GM18870 (cell line): ENCODE measurements at regions not wholly inside any gene's neighbourhood (a gene's known extent, or its start where the extent isn't known, plus 50 kb on each side); places are given as distances from the start of the nearest gene placed in this dataset.

ENCODE experiments used
- ATAC-seq: cut with Tn5 transposase; IDR thresholded peaks from one replicate; pipeline ENCODE4 v1.9.1; 2021; ENCODE audit warnings: moderate library complexity; ENCODE audit not compliant: unreplicated experiment

DNA sequence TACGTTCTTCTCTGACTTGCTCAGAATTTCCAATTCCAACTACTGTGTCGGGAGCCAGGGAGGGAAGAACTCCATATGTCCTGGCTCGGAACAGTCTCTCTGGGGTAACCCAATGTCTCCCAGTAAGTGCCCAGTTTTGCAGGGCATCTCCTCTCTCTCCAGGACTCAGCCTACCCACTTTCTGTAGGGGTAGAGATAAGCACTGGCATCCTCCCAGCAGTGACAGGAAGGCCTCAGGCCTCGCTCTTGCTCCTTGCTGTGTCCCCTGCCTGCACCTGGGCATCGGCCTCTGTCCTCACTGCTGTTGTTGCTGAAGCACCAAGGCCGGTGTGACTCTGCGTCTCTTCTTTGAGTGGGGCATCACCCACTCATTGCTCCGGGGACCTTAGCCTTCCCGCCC is 388.9 kb upstream of the JARID2 start:
- ATAC-seq: no peak

DNA sequence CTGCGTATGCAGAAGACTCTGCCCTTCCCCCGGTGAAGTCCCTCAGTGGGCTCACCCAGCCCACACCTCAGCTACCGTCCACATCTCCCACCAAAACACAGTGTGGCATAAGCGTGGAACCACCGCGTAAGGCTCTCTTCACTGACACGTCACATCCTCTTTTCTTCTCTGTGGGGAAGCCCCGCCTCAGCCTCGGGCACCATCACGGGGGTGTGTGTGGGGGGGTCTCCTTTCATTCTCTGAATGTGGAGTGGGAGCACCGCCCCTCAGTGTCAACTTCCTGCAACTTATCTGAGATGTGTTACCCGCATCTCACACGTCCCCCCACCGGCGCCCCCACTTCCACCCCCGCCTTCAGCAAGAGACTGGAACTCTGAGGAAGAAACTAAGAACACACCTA is 388.4 kb upstream of the JARID2 start:
- ATAC-seq: no peak

DNA sequence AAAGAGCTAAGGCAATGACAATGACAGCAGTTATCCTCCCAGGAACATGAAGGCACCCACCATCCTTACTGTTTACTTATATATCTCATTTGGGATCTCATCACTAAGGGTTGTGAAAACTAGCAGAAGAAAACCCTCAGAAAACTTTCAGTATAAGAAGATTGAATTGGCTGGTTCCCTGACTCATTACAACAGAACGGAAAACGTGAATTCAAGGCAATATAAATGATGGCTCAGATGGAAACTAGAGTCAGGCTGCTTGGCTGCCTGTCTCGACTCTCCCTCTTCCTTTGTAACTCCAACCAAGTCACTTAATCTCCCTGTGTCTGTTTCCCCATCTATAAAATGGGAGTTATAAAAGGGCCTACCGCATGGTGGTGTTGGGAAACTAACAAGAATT is 387.1 kb upstream of the JARID2 start:
- ATAC-seq: no peak

DNA sequence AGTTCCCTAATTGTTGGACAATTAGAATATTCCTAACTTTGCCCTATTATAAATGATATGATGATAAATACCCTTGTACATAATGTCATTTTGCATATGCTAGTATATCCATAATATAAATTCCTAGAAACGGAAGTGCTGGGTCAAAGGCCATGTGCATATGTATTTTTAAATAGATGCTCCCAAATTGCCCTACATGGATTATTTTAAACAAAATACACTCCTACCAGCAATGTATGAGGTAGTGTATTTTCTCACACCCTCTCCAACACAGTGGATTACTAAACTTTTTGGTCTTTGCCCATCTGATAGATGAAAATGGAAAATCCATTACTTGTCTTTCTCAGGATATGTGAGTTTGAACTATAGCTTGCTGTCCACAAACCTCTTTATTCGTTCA is 385.1 kb upstream of the JARID2 start:
- no peak for ATAC-seq

DNA sequence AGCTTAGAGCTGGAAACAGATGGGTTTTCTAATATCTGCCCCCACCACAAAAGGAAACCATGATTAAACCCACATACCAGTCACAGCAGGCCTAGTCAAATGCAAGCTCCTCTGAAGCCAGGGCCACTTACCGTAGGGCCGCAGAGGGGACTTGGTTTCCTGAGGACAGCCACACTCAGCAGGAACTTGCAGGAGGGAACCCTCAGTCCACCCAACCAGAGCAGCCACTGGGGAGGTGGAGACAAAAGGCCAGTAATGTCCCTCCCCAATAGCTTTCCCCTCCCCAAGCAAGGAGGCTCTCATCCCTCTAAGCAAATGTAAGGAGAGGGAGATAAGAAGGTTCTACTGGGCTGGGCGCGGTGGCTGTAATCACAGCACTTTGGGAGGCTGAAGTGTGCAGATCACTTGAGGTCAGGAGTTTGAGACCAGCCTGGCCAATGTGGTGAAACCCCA is 384.4 kb upstream of the JARID2 start:
- ATAC-seq: no peak

DNA sequence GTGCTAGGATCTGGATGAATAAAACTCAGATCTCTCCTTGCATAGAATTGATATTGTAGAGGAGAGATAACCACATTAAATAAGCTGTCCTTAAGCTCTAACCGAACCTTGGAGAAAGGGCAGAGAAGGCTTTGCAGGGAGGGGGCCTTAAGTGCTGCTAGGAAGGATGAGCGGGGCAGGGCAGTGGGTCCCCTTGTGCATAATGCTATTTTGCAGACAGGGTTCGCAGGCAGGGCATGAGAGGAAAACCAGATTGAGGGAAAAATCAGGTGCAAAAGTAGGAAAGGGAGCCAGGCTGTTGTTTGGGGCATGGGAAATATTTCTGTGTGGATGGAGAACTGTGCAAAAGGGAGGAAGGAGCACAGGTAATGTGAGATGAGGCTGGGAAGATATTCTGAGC is 383.0 kb upstream of the JARID2 start:
- ATAC-seq: no peak

DNA sequence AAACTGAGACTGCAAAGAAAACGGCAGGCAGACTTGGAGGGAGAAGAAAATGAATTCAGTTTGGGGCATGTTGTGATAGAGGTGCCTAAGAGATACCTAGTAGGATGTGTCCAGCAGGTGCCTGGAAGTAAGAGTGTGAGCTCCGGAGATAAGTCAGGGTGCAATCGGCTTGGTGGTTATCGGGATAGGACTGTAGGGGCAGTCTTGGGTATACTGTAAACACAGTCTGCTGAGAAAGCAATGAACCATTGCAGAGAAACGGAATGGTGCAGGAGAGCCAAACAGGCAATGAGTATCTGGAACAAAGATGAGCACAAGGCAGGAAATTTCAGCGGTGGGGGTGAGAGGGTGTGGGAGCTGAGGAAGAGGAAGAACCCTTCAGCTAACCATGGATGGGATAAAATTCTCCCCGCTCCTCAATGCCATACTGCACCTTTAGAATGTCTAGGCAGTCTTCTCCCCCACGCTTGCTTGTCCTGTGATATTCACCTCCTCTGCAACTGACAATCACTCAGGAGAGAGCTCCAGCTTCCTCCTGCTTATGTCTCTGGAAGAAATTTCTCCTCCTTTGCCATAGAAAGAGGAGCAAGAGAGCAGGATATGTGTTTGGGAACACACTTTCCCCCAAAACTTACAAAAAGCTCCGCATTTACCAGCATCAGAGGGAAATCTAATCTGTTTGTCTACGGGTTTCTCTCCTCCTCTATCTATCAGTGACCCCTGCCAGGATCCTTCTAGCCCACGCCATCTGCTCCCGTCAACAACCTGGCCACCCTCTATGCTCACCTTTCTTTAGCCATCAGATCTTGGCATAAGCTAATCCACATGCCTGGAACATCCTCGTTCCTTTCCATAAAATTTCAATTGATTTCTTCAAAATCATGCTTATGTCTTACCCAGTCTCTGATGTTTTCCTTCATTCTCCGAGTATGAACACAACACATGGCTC is 381.7 kb upstream of the JARID2 start:
- no peak for ATAC-seq

DNA sequence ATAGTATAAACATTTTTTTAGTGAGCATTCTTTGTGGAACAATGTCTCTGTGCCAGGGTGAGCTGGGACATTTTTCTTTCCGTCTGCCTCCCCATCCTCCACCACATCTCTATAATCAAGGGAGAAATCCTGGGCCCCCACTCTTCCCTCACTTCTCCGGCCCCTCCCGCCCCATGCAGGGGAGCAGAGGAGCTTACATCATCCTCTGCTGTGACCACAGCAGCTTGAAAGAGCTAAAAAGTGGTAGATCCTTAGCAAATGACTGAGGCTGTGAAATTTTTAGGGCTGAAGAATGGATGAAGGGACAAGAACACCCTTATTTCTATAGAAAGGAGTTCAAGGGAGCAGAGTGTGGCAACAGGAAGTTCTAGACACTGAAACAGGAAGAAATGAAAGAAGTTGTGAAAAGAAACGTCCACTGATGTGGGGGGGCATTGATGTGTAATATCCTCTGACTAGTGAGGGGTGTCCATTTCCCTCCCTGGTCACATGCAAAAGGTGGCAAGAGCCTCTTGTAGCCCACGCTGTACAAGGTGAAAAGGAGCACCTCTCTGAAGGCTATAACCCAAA is 380.3 kb upstream of the JARID2 start:
- no peak for ATAC-seq

DNA sequence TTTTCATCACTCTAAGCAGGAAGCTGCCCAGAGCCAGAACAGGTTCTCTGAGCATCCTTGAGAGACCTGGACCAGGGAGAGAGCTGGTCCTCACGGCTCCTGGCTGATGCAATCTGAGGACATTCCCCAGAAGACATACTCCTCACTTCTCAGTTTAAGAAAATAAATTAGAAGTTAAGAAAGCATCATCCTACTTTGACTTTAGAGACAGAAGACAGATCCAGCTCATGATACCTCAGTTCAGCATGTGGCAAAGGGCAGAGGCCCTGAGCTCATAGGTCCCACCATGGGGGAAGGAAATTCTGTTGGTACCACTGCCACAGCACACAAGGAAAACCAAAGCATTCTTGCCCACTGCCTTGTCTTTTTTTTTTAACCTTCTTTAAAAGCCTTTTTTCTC is 378.1 kb upstream of the JARID2 start:
- no peak for ATAC-seq

DNA sequence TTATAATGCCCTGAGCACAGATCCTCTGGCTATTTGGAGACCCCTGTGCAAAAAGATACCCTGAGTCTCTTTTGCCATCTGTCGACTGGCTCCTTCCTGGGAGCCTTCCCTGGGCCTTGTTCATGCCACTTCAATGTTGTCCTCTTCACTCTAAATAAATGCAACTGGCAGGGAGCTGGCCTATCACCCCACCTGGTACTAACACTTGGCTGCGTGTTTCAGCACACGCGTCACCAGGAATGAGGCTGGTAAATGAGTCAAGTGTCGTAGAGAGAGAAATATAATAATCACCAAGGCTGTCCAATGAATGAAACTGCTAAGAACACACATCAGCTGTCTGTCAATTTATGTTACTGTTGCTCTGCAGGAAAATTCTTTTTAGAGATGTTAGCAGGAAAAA is 374.6 kb upstream of the JARID2 start:
- no peak for ATAC-seq

DNA sequence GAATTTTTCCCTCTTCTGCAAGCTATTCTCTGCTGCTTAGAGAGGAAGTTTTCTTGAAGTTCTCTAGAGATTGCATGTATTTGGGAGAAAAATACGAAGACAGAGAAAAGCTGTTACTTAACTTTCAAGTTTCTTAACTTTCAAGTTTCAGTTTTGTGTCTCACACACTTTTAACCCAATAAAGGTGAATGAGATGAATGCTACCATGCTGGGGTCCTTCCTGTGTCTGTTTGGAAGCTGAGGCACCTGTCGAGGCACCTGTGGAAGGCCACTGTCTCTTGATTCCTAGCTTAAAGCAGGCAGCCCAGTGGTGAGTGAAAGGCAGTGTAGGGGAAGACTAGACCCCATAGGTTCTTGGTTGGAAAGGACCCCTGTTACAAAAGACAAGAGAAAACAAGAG is 372.8 kb upstream of the JARID2 start:
- no peak for ATAC-seq

DNA sequence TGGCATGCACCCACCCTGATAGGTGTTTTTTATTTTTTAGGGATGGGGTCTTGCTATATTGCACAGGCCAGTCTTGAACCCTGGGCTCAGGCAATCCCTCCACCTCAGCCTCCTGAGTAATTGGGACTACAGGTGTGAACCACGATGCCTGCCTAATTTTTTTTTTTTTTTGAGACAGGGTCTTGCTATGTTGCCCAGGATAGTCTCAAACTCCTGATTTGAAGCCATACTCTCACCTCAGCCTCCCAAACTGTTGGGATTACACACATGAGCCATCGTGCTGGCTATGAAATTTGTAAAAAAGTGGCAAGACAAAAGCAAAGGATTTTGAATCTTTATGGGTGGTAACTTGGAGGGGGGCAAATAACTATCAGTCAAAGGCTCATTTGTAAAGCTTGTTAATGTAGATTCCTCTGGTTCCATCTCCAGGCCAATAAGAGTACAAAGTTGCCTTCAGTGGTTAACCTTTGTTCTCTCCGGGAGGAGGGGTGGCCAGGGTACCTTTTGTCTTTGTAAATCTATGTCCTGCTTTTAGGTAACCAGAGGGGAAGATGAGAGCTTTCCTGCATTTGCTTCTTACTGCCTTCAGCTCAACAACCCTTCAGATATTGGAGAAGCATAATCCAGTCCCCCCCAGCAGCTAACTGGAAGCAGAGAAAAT is 372.0 kb upstream of the JARID2 start:
- ATAC-seq: no peak

DNA sequence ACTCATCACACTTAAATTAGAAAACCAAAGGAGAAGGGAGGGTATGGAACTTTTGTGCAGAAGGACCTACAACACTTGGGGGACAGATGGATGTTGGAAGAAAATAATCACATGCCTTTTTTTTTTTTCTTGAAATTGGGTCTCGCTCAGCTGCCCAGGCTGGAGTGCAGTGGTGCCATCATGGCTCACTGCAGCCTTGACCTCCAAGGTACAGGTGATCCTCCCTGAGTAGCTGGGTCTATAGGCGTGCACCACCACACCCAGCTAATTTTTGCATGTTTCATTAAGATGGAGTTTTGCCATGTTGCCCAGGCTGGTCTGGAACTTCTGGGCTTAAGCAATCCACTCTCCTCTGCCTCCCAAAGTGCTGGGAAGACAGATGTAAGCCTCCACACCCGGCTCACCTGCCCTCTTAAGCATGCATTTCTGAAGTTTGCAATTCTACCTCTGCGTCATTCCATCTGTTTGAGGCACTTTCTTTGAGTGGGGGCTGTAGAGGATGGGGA is 370.8 kb upstream of the JARID2 start:
- no peak for ATAC-seq

DNA sequence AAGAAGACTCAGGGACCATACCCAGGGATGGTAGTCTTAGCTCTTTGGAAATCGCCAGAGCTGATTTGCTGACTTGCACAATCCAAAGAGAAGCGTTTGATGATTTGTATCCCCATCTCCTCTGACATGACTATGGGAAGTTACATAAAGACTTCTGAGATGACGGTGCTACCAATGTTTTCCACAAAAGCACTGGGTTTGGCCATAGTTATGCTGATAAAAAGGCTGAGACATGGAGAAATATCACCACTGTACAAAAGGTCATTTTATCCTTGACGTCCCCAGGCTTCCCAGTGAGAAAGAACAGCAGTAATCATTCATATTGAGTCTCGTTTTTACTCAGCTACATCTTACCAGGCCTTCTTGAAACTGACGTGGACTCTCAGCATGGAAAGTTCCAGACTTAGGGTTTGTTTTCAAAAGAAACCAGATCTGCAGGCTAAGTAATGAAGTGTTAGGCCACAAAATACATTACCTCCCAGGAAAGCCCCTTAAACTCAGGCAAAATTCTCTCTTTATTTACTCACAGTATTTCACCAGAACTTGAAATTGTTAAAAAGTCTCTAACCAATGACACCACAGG is 370.3 kb upstream of the JARID2 start:
- ATAC-seq: peak; percentile 57

DNA sequence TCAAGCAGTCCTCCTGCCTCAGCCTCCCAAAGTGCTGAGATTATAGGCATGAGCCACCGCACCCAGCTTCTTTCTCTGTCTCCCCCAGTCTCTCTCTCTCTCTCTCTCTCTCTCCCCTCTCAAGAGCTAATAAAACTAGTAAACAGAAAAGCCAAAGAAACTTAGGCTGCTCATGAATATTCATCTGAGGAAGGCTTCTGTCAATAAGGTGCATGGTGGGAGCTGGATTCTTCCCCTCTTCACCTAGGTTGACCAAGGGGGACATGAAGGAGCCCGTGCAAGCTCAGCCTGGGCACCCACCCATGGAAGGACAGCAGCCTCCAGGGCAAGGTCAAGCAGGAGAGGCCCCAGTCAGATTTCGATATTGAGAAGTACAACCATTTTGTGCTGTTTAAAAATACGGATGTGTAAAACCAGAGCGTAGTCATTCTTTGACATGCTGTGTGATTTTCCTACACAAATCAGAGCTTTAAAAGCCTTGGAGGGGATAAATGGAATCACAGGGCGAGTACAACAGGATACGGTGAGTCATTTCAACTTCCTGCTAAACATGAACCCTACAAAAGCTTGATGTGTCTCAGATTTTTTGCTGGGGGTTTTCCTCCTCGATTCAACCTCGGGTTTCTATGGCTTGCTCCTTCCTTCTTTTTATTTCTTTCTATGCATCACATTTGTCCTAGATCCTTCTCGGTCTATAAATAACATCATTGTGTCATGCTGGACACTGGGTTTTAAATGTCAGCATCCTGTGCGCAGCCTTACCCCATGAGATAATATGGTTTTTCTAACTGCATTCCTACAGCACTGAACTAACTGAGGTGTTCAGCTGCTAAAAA is 368.9 kb upstream of the JARID2 start:
- peak; percentile 62 for ATAC-seq

DNA sequence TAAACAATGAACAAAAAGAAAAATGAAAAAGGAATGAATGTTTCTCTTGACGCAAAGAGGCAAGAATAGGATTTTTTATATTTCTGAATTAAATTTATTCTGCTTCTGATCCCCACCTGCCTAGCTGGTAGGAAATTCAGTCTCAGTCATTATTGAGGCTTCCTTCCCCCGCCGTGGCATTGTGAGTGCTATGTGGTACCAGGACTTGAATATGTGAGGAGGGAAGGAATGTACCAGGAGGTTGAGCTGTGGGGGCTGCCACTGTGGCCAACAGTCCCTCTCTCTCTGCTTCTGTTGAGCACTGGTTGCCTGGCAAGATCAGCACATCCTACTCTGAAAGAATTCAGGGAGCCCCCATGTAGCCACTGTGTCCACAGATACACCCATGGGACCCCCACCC is 368.1 kb upstream of the JARID2 start:
- no peak for ATAC-seq

DNA sequence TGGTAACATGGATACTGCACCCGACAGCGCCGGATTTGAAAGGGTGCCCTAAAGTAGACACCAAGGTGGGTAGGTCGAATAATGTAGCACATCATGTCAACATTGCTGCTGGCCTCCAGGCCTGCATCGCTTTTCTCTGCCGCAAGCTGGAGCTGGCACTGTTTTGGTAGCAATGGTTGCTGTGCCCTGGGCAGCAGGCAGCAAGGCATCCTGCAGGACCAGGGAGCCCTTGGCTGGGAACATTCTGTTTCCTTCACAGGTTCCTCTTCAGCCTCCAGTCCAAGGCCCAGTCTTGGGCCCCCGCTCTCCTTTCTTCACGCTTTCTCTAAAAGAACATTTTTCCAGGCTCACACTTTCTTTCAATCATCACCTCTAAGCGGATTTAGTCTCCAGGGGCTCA is 365.8 kb upstream of the JARID2 start:
- ATAC-seq: no peak

DNA sequence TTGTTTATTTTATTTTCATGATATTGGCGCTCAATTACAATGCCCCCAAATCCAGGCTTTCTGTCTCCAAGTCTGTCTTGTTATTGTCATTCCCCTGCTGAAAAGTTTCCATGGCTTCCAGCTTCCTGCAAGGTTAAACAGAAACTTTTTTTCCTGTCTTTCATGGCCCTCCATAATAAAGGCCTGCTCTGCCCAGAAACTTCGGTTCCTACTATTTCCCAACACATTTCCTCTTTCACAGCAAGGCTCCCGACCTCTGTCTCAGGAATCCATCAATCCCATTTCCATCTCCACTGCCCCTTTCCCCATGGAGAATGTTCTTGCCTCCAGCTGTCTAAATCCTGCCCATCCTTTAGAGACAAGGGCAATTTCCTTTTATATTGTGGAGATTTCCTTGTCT is 365.2 kb upstream of the JARID2 start:
- no peak for ATAC-seq

DNA sequence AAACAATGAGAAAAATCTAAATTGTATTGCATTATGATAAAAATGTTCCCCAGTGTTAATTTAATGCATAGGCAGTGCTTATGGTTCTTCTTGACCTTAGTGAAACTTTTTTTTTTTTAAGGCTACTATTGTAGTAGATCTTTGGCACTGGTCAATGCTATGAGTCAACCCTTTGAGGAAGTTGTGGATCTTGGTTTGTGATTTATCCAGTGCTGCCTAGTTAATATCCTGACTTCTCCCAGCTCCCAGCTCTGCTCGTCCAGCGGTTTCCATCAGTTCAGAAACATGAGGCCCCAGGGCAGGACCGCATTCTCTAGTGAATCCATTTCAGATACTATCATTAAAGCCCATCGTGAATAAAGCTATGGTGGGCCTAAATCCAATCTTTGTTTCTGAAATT is 364.5 kb upstream of the JARID2 start:
- ATAC-seq: no peak

DNA sequence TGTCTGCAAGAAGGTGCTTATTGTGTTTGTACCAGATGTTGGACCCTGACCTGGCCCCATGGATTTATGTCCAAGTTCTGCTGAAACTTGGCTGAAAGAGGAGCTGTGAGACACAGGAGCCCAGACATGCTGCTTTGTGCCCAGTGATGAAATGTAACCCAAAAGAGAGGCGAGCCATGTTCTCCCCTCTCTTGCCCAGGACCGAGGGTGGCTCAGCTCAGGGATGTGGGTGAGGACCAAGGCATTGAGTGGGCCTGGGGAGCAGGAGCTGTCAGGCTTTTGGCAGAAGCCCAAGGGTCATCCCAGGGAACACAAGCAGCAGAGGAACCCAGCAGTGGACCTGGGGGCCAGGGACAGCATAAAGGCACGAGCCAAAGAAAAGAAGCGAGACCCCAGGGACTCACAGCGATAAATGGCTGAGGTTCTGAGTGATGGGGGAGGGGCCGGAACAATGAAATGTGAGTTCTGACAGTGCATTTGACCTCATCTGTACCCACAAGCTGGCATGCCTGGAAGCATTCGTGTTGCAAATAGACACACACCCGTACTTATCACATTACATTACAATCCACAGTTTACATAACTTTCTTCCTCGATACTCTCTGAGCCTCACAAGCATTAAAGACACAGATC is 363.4 kb upstream of the JARID2 start:
- ATAC-seq: no peak
